HEK293 (cell line): ENCODE measurements at regions not wholly inside any gene's neighbourhood (a gene's known extent, or its start where the extent isn't known, plus 50 kb on each side); places are given as distances from the start of the nearest gene placed in this dataset.

ENCODE experiments used
- GLI4 ChIP-seq: fragments of 450-650 bp; formaldehyde crosslinking; IDR thresholded peaks from 2 replicates; pipeline ENCODE4 v1.5.1; 2016; ENCODE audit warnings: missing biosample characterization, missing genetic modification characterization
- ZNF221 ChIP-seq: fragments of 450-650 bp; formaldehyde crosslinking; IDR thresholded peaks from 2 replicates; pipeline ENCODE4 v1.5.1; 2017; ENCODE audit warnings: missing biosample characterization, missing genetic modification characterization, borderline replicate concordance
- ZNF302 ChIP-seq: fragments of 450-650 bp; formaldehyde crosslinking; IDR thresholded peaks from 2 replicates; pipeline ENCODE4 v1.5.1; 2016; ENCODE audit warnings: missing biosample characterization, missing genetic modification characterization, low read depth
- ZNF76 ChIP-seq: fragments of 450-650 bp; formaldehyde crosslinking; IDR thresholded peaks from 2 replicates; pipeline ENCODE4; 2016; ENCODE audit warnings: low read depth, missing biosample characterization, missing genetic modification characterization, borderline replicate concordance
- ZNF791 ChIP-seq: fragments of 450-650 bp; formaldehyde crosslinking; IDR thresholded peaks from 2 replicates; pipeline ENCODE4 v1.5.1; 2016; ENCODE audit warnings: missing biosample characterization, missing genetic modification characterization
- ZXDB ChIP-seq: fragments of 450-650 bp; formaldehyde crosslinking; IDR thresholded peaks from 2 replicates; pipeline ENCODE4 v1.5.1; 2016; ENCODE audit warnings: missing biosample characterization, missing genetic modification characterization
- TF ChIP-seq, protein P1 (sequence below): fragments of 450-650 bp; IDR thresholded peaks from 2 replicates; pipeline ENCODE4 v1.5.1; 2018; ENCODE audit warnings: missing biosample characterization, mild to moderate bottlenecking, missing genetic modification characterization
- TF ChIP-seq, protein P2 (sequence below): fragments of 450-650 bp; formaldehyde crosslinking; IDR thresholded peaks from 2 replicates; pipeline ENCODE4 v1.5.1; 2016; ENCODE audit warnings: missing biosample characterization, missing genetic modification characterization
- TF ChIP-seq, protein P3 (sequence below): fragments of 450-650 bp; formaldehyde crosslinking; IDR thresholded peaks from 2 replicates; pipeline ENCODE4 v1.5.1; 2016; ENCODE audit warnings: missing biosample characterization, missing genetic modification characterization
- TF ChIP-seq, protein P4 (sequence below): fragments of 450-650 bp; formaldehyde crosslinking; IDR thresholded peaks from 2 replicates; pipeline ENCODE4 v1.5.1; 2016; ENCODE audit warnings: missing biosample characterization, missing genetic modification characterization
- TF ChIP-seq, protein P5 (sequence below): IDR thresholded peaks from 2 replicates; pipeline ENCODE4 v1.6.1; 2011; ENCODE audit warnings: mild to moderate bottlenecking, low read depth, low read length, borderline replicate concordance

DNA sequence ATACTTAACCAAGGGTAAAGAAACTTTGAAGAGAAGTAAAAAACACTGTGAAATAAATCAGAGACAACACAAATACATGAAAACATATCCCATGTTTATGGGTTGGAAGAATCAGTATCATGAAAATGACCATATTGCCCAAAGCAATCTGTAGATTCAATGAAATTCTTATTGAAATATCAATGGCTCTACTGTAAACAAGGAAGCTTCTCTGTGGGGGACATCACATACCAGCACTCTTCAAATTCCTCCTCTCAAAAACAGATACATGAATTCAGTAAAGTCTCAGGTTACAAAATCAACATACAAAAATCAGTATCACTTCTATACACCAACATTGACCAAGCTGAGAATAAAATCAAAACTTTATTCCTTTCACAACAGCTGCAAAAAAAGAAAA is 63.5 kb upstream of the CNTNAP5 start:
- TF ChIP-seq, protein P1, sequence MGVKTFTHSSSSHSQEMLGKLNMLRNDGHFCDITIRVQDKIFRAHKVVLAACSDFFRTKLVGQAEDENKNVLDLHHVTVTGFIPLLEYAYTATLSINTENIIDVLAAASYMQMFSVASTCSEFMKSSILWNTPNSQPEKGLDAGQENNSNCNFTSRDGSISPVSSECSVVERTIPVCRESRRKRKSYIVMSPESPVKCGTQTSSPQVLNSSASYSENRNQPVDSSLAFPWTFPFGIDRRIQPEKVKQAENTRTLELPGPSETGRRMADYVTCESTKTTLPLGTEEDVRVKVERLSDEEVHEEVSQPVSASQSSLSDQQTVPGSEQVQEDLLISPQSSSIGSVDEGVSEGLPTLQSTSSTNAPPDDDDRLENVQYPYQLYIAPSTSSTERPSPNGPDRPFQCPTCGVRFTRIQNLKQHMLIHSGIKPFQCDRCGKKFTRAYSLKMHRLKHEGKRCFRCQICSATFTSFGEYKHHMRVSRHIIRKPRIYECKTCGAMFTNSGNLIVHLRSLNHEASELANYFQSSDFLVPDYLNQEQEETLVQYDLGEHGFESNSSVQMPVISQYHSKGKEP, result no peak
- no peak for TF ChIP-seq ZNF221
- TF ChIP-seq, protein P2, sequence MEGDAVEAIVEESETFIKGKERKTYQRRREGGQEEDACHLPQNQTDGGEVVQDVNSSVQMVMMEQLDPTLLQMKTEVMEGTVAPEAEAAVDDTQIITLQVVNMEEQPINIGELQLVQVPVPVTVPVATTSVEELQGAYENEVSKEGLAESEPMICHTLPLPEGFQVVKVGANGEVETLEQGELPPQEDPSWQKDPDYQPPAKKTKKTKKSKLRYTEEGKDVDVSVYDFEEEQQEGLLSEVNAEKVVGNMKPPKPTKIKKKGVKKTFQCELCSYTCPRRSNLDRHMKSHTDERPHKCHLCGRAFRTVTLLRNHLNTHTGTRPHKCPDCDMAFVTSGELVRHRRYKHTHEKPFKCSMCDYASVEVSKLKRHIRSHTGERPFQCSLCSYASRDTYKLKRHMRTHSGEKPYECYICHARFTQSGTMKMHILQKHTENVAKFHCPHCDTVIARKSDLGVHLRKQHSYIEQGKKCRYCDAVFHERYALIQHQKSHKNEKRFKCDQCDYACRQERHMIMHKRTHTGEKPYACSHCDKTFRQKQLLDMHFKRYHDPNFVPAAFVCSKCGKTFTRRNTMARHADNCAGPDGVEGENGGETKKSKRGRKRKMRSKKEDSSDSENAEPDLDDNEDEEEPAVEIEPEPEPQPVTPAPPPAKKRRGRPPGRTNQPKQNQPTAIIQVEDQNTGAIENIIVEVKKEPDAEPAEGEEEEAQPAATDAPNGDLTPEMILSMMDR (tag by site-specific recombination), result no peak
- TF ChIP-seq GLI4 (tag by site-specific recombination), result no peak
- TF ChIP-seq ZXDB, result no peak
- TF ChIP-seq ZNF76, result no peak
- TF ChIP-seq, protein P3, sequence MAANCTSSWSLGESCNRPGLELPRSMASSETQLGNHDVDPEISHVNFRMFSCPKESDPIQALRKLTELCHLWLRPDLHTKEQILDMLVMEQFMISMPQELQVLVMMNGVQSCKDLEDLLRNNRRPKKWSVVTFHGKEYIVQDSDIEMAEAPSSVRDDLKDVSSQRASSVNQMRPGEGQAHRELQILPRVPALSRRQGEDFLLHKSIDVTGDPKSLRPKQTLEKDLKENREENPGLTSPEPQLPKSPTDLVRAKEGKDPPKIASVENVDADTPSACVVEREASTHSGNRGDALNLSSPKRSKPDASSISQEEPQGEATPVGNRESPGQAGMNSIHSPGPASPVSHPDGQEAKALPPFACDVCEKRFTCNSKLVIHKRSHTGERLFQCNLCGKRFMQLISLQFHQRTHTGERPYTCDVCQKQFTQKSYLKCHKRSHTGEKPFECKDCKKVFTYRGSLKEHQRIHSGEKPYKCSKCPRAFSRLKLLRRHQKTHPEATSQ (tag by site-specific recombination), result no peak
- TF ChIP-seq, protein P4, sequence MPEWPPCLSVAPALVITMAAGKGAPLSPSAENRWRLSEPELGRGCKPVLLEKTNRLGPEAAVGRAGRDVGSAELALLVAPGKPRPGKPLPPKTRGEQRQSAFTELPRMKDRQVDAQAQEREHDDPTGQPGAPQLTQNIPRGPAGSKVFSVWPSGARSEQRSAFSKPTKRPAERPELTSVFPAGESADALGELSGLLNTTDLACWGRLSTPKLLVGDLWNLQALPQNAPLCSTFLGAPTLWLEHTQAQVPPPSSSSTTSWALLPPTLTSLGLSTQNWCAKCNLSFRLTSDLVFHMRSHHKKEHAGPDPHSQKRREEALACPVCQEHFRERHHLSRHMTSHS (tag by site-specific recombination), result no peak
- TF ChIP-seq, protein P5, sequence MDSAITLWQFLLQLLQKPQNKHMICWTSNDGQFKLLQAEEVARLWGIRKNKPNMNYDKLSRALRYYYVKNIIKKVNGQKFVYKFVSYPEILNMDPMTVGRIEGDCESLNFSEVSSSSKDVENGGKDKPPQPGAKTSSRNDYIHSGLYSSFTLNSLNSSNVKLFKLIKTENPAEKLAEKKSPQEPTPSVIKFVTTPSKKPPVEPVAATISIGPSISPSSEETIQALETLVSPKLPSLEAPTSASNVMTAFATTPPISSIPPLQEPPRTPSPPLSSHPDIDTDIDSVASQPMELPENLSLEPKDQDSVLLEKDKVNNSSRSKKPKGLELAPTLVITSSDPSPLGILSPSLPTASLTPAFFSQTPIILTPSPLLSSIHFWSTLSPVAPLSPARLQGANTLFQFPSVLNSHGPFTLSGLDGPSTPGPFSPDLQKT, result no peak
- no peak for TF ChIP-seq ZNF302 (tag by site-specific recombination)
- no peak for TF ChIP-seq ZNF791 (tag by site-specific recombination)
